ENCODE measurements at regions not wholly inside any gene's neighbourhood (a gene's known extent, or its start where the extent isn't known, plus 50 kb on each side); places are given as distances from the start of the nearest gene placed in this dataset.

DNA sequence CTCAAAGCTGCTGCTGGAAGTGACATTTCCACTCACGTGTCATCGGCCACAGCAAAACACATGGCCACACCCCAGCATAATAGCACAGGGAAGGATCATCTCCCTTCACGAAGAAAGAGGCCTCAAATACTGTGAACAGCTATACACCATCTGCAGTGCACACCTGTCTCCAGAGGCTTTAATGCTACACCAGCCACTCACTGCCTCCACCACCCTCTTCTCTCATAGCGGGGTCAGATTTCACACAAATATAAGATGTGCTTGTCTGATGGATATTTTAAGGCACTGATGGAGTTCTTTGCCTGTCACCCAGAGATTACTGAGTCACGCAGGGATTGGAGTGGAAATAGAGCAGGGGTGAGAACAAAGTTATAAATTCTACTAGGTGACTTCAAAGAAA is 374.0 kb downstream of the ZNF516 start:
- TF ChIP-seq CTCF (IDR thresholded peaks at IDR 0.05), result no peak
- no peak for TF ChIP-seq EZH2phosphoT487 (IDR thresholded peaks at IDR 0.05)
- no peak for TF ChIP-seq EZH2 (IDR thresholded peaks at IDR 0.05)
